Panc1 (cell line): ENCODE measurements at regions not wholly inside any gene's neighbourhood (a gene's known extent, or its start where the extent isn't known, plus 50 kb on each side); places are given as distances from the start of the nearest gene placed in this dataset.

Experiments used
- ATAC-seq: fragments of 200-7000 bp; cut with Tn5 transposase; 2 replicates; pipeline ENCODE4 v1.9.1; 2020; ENCODE audit warnings: mild to moderate bottlenecking, moderate library complexity
- BruUV-seq: library from RNA; stranded (reverse); fragments of 400-500 nt; replicated peaks from 2 replicates; lab custom pipeline; 2021; lab: Mats Ljungman, UMichigan
- CTCF ChIA-PET: fragments of 300-600 bp; sonication (Branson Sonifier 250); formaldehyde crosslinking; loops from one replicate; lab custom pipeline; 2022; ENCODE audit warnings: antibody characterized with exemption; lab: Charles Lee
- POLR2A ChIA-PET: fragments of 300-600 bp; sonication (Branson Sonifier 250); formaldehyde crosslinking; loops from one replicate; lab custom pipeline; 2022; ENCODE audit warnings: antibody characterized with exemption; lab: Charles Lee
- DNase-seq: peaks from one replicate; pipeline ENCODE4 v3.0.0-alpha.2; 2010; ENCODE audit warnings: low read depth, low spot score
- H3K27ac ChIP-seq: 2 replicates; pipeline ENCODE4 v1.5.1; 2011; ENCODE audit warnings: mild to moderate bottlenecking, low read length, inconsistent platforms
- H3K27me3 ChIP-seq: fragments of 200-500 bp; sonication (Bioruptor generic); 2 replicates; pipeline ENCODE4 v1.6.0; 2014; ENCODE audit warnings: low read length, inconsistent platforms; ENCODE audit not compliant: control insufficient read depth, insufficient read depth
- H3K36me3 ChIP-seq: fragments of 200-500 bp; sonication (Bioruptor generic); 2 replicates; pipeline ENCODE4 v1.5.1; 2014; ENCODE audit warnings: inconsistent platforms, mild to moderate bottlenecking, low read length, moderate library complexity; ENCODE audit not compliant: control insufficient read depth, insufficient read depth
- H3K4me1 ChIP-seq: 2 replicates; pipeline ENCODE4 v1.5.1; 2011; ENCODE audit warnings: inconsistent platforms, mild to moderate bottlenecking, low read length, moderate library complexity; ENCODE audit not compliant: control insufficient read depth, insufficient read depth
- H3K4me3 ChIP-seq, 2 experiments: 2 replicates each; pipeline ENCODE4 v1.5.1; 2011 to 2012; ENCODE audit warnings: low read depth in 2 of 2, low read length in 2 of 2, mild to moderate bottlenecking in 2 of 2, inconsistent platforms in 1 of 2, moderate library complexity in 1 of 2
- H3K9me3 ChIP-seq: fragments of 200-500 bp; sonication (Bioruptor generic); 2 replicates; pipeline ENCODE4 v1.5.1; 2014; ENCODE audit warnings: low read depth, mild to moderate bottlenecking, inconsistent platforms, low read length, moderate library complexity; ENCODE audit not compliant: control insufficient read depth, insufficient read depth
- POLR2AphosphoS5 ChIP-seq: IDR thresholded peaks from 2 replicates; pipeline ENCODE4 v1.6.1; 2012; ENCODE audit warnings: mild to moderate bottlenecking, low read depth, low read length, moderate library complexity
- SIN3A ChIP-seq: IDR thresholded peaks from 2 replicates; pipeline ENCODE4 v1.6.1; 2012; ENCODE audit warnings: low read depth, mild to moderate bottlenecking, low read length, moderate library complexity, borderline replicate concordance; ENCODE audit not compliant: insufficient read depth
- TCF7L2 ChIP-seq: IDR thresholded peaks from 2 replicates; pipeline ENCODE4 v1.6.1; 2011; ENCODE audit warnings: mild to moderate bottlenecking, low read depth, low read length, inconsistent platforms
- in situ Hi-C: cut with HindIII; loops from 2 replicates; pipeline ENCODE4 v1.10.0; 2016; ENCODE audit warnings: low sequenced_read_pairs, low pct_unique_long_range_greater_than_20kb
- intact Hi-C: fragments of 100-400 bp; cut with micrococcal nuclease; formaldehyde crosslinking; loops from one replicate; pipeline ENCODE4 v1.10.0; 2022; ENCODE audit not compliant: unreplicated experiment
- TF ChIP-seq, protein P1 (sequence below): fragments of 450-650 bp; IDR thresholded peaks from 2 replicates; pipeline ENCODE4 v1.5.1; 2017; ENCODE audit warnings: mild to moderate bottlenecking
- TF ChIP-seq, protein P2 (sequence below), 2 experiments: IDR thresholded peaks; 2 replicates each; pipeline ENCODE4 v1.6.1; 2011 to 2012; ENCODE audit warnings: low read depth in 2 of 2, control low read depth in 1 of 2, low read length in 1 of 2, mild to moderate bottlenecking in 1 of 2, moderate library complexity in 1 of 2; ENCODE audit not compliant: insufficient read depth in 1 of 2

DNA sequence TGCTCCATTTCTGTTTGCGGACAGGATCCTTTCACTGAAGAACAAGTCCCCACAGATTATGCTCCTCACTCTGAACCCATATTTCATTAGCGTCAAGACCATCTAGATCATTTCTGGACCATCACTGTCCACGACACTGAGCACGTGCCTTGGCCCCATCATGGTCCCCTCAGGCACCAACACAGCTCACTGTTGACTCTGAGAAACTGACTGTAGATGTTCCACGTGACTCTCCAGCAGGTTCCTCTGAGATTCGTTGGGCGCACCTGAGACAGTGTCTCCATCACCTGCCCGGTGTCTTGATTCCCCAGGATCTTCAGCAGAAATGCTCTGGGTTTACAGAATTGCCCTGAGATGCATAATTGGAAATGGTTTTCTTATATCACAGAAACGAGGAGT is 985.4 kb downstream of the TMEM121 start:
- no peaks in the 10 kb centered on the region for H3K4me1 ChIP-seq
- POLR2A ChIA-PET = no interaction called here
- BruUV-seq = no TSS peak
- no peaks in the 10 kb centered on the region; the same call in 1 of the 2 replicates for H3K27me3 ChIP-seq
- TF ChIP-seq POLR2AphosphoS5 (no peak), SIN3A (no peak), TCF7L2 (no peak)
- TF ChIP-seq, protein P1, sequence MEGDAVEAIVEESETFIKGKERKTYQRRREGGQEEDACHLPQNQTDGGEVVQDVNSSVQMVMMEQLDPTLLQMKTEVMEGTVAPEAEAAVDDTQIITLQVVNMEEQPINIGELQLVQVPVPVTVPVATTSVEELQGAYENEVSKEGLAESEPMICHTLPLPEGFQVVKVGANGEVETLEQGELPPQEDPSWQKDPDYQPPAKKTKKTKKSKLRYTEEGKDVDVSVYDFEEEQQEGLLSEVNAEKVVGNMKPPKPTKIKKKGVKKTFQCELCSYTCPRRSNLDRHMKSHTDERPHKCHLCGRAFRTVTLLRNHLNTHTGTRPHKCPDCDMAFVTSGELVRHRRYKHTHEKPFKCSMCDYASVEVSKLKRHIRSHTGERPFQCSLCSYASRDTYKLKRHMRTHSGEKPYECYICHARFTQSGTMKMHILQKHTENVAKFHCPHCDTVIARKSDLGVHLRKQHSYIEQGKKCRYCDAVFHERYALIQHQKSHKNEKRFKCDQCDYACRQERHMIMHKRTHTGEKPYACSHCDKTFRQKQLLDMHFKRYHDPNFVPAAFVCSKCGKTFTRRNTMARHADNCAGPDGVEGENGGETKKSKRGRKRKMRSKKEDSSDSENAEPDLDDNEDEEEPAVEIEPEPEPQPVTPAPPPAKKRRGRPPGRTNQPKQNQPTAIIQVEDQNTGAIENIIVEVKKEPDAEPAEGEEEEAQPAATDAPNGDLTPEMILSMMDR = no peak
- TF ChIP-seq, protein P2, sequence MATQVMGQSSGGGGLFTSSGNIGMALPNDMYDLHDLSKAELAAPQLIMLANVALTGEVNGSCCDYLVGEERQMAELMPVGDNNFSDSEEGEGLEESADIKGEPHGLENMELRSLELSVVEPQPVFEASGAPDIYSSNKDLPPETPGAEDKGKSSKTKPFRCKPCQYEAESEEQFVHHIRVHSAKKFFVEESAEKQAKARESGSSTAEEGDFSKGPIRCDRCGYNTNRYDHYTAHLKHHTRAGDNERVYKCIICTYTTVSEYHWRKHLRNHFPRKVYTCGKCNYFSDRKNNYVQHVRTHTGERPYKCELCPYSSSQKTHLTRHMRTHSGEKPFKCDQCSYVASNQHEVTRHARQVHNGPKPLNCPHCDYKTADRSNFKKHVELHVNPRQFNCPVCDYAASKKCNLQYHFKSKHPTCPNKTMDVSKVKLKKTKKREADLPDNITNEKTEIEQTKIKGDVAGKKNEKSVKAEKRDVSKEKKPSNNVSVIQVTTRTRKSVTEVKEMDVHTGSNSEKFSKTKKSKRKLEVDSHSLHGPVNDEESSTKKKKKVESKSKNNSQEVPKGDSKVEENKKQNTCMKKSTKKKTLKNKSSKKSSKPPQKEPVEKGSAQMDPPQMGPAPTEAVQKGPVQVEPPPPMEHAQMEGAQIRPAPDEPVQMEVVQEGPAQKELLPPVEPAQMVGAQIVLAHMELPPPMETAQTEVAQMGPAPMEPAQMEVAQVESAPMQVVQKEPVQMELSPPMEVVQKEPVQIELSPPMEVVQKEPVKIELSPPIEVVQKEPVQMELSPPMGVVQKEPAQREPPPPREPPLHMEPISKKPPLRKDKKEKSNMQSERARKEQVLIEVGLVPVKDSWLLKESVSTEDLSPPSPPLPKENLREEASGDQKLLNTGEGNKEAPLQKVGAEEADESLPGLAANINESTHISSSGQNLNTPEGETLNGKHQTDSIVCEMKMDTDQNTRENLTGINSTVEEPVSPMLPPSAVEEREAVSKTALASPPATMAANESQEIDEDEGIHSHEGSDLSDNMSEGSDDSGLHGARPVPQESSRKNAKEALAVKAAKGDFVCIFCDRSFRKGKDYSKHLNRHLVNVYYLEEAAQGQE (IDR thresholded peaks at IDR 0.05; ENCODE audit: insufficient read depth in 1 of 2, low read depth in 2 of 2, low read length in 1 of 2) = no peak
- CTCF ChIA-PET = no interaction called here
- DNase-seq (no peak), ATAC-seq (no peak)
- no peaks in the 10 kb centered on the region for H3K36me3 ChIP-seq
- H3K27ac ChIP-seq = no peak overlapping the region
- in situ Hi-C loops (no loop called here), intact Hi-C loops (no loop called here)
- no peak overlapping the region for H3K4me3 ChIP-seq
- no peaks in the 10 kb centered on the region for H3K9me3 ChIP-seq

DNA sequence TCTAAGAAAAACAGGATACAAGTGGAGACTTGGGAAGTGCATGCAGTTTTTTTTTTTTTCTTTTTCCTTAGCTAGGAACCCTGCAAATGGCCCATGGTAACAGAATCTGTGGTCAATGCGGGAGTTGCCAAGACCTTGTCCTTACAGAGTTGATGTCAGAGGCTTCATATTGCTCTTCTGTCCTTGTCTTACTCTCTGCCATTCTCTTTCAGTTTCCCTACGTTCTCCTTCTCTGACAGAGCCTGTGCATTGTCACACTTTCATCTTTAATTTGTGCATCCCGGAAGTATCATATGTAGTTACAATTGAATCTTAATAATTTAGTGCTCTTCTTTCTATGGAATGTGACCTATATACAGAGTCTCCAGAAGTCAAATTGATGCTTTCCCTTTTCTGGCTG is 986.9 kb downstream of the TMEM121 start:
- H3K9me3 ChIP-seq = no peaks in the 10 kb centered on the region
- H3K36me3 ChIP-seq = no peaks in the 10 kb centered on the region
- H3K27ac ChIP-seq = no peak overlapping the region
- ATAC-seq (no peak), DNase-seq (no peak)
- CTCF ChIA-PET = no interaction called here
- in situ Hi-C loops = no loop called here
- POLR2A ChIA-PET = no interaction called here
- no peaks in the 10 kb centered on the region for H3K4me1 ChIP-seq
- no TSS peak for BruUV-seq
- TF ChIP-seq, protein P2 (IDR thresholded peaks at IDR 0.05; ENCODE audit: insufficient read depth in 1 of 2, low read depth in 2 of 2, low read length in 1 of 2) = no peak
- TF ChIP-seq, protein P1 = no peak
- no peak for TF ChIP-seq POLR2AphosphoS5
- no peak for TF ChIP-seq TCF7L2
- TF ChIP-seq SIN3A = no peak
- no peaks in the 10 kb centered on the region; the same call in 1 of the 2 replicates for H3K27me3 ChIP-seq
- no peak overlapping the region for H3K4me3 ChIP-seq
- intact Hi-C loops = no loop called here
